B cell (primary cell): ENCODE measurements at regions not wholly inside any gene's neighbourhood (a gene's known extent, or its start where the extent isn't known, plus 50 kb on each side); places are given as distances from the start of the nearest gene placed in this dataset.

ENCODE experiments used
- ATAC-seq: fragments of 200-7000 bp; cut with Tn5 transposase; one replicate; pipeline ENCODE4 v1.10.0; 2021; ENCODE audit warnings: low read depth, mild to moderate bottlenecking, moderate number of reproducible peaks, moderate library complexity
- CTCF ChIA-PET: fragments of 350-600 bp; sonication (Branson Sonifier 250); formaldehyde crosslinking; loops from one replicate; lab custom pipeline; 2021; ENCODE audit warnings: antibody characterized with exemption, inconsistent platforms; lab: Charles Lee
- POLR2A ChIA-PET: fragments of 350-600 bp; sonication (Branson Sonifier 250); formaldehyde crosslinking; loops from one replicate; lab custom pipeline; 2021; ENCODE audit warnings: antibody characterized with exemption; lab: Charles Lee
- DNase-seq: peaks from one replicate; pipeline ENCODE4 v3.0.0; 2013
- H2AFZ ChIP-seq: 2 replicates; pipeline ENCODE4 v1.6.1; 2012; ENCODE audit warnings: mild to moderate bottlenecking, low read depth, low read length; ENCODE audit not compliant: insufficient read depth, poor library complexity, severe bottlenecking
- H3K27ac ChIP-seq, 2 donors: 1 replicate in 1 of 2; 2 replicates in 1 of 2; pipeline ENCODE4 v1.5.1; 2012 to 2013; ENCODE audit warnings: low read length in 2 of 2, mild to moderate bottlenecking in 2 of 2, moderate library complexity in 1 of 2
- H3K27me3 ChIP-seq, 4 experiments: fragments of 200-600 bp in 1 of 4; sonication (generic) in 1 of 4; replicated peaks in 1 of 4; 1 replicate in 2 of 4; 2 replicates in 2 of 4; pipeline versions ENCODE4 v1.6.1 to v1.7.0; 2013 to 2016; ENCODE audit warnings: low read length in 3 of 4, mild to moderate bottlenecking in 2 of 4, mixed read lengths in 1 of 4, moderate library complexity in 1 of 4; ENCODE audit not compliant: insufficient read depth in 4 of 4, control insufficient read depth in 3 of 4; ENCODE audit errors: control extremely low read depth in 1 of 4
- H3K36me3 ChIP-seq, 2 experiments: replicated peaks in 1 of 2; 1 replicate in 1 of 2; 2 replicates in 1 of 2; pipeline versions ENCODE4 v1.6.1 to v1.7.1; 2013; ENCODE audit warnings: low read length in 1 of 2; ENCODE audit not compliant: insufficient read depth in 2 of 2, control insufficient read depth in 1 of 2; ENCODE audit errors: control extremely low read depth in 1 of 2, extremely low read depth in 1 of 2
- H3K4me1 ChIP-seq, 2 donors: fragments of 200-600 bp in 1 of 2; sonication (generic) in 1 of 2; 1 replicate in 1 of 2; 2 replicates in 1 of 2; pipeline versions ENCODE4 v1.5.1 to v1.6.1; 2013 to 2017; ENCODE audit warnings: low read length in 2 of 2; ENCODE audit not compliant: control insufficient read depth in 2 of 2, insufficient read depth in 2 of 2
- H3K4me2 ChIP-seq: replicated peaks from 2 replicates; pipeline ENCODE3; 2012; ENCODE audit warnings: mild to moderate bottlenecking, low read depth, low read length; ENCODE audit not compliant: poor library complexity, severe bottlenecking
- H3K4me3 ChIP-seq, 5 experiments: fragments of 200-600 bp in 1 of 5; sonication (generic) in 1 of 5; 1 replicate in 3 of 5; 2 replicates in 2 of 5; pipeline versions ENCODE4 v1.5.1 to v1.7.0; 2011 to 2016; ENCODE audit warnings: low read length in 4 of 5, mild to moderate bottlenecking in 4 of 5, low read depth in 2 of 5, control low read depth in 1 of 5, moderate library complexity in 1 of 5; ENCODE audit not compliant: insufficient read depth in 1 of 5; ENCODE audit errors: control extremely low read depth in 1 of 5, extremely low read depth in 1 of 5
- H3K79me2 ChIP-seq: fragments of 200-600 bp; sonication (generic); one replicate; pipeline ENCODE4 v1.6.0; 2016; ENCODE audit warnings: low read length; ENCODE audit not compliant: control insufficient read depth, insufficient read depth
- H3K9ac ChIP-seq: fragments of 200-600 bp; sonication (generic); 2 replicates; pipeline ENCODE4 v1.6.1; 2017; ENCODE audit warnings: mild to moderate bottlenecking, low read length, moderate library complexity
- H3K9me3 ChIP-seq, 3 donors: one replicate each; pipeline versions ENCODE4 v1.6.1 to v1.7.1; 2013; ENCODE audit warnings: low read length in 2 of 3; ENCODE audit not compliant: control insufficient read depth in 2 of 3, insufficient read depth in 1 of 3; ENCODE audit errors: control extremely low read depth in 1 of 3
- H4K20me1 ChIP-seq: 2 replicates; pipeline ENCODE4 v1.6.0; 2012; ENCODE audit warnings: mild to moderate bottlenecking, low read length; ENCODE audit not compliant: insufficient read depth, control insufficient read depth, poor library complexity, severe bottlenecking
- H3K27ac Mint-ChIP-seq: one replicate; pipeline ENCODE4 v1.8.0; 2021; ENCODE audit warnings: mixed read lengths
- H3K27me3 Mint-ChIP-seq: one replicate; pipeline ENCODE4 v1.8.0; 2021; ENCODE audit warnings: mixed read lengths
- H3K4me1 Mint-ChIP-seq: one replicate; pipeline ENCODE4 v1.8.0; 2021; ENCODE audit warnings: mixed read lengths
- H3K4me3 Mint-ChIP-seq: one replicate; pipeline ENCODE4 v1.8.0; 2021; ENCODE audit warnings: mixed read lengths
- H3K9me3 Mint-ChIP-seq: one replicate; pipeline ENCODE4 v1.8.0; 2022; ENCODE audit warnings: mixed read lengths; ENCODE audit not compliant: insufficient read depth
- CTCF ChIP-seq: fragments of 200-600 bp; IDR thresholded peaks from one replicate; pipeline ENCODE4 v1.8.0; 2022; ENCODE audit warnings: antibody characterized with exemption, mild to moderate bottlenecking
- EZH2 ChIP-seq: IDR thresholded peaks from 2 replicates; pipeline ENCODE4 v1.6.1; 2012; ENCODE audit warnings: borderline replicate concordance, low read depth, mild to moderate bottlenecking, moderate library complexity, low read length; ENCODE audit not compliant: insufficient read depth, poor library complexity, severe bottlenecking
- intact Hi-C: fragments of 100-400 bp; cut with micrococcal nuclease; formaldehyde crosslinking; loops from one replicate; pipeline ENCODE4 v1.10.0; 2022

GRCh38 chr4:164337219-164337944 lies 416.5 kb upstream of the SMIM31 start:
- CTCF ChIA-PET: no interaction called here
- intact Hi-C loops: no loop called here

More at GRCh38 chr4:164337219-164337944, 416.5 kb upstream of the SMIM31 start:
- Histone ChIP-seq H2AFZ (no peak overlapping the region), H3K27ac (no peak overlapping the region), H3K9ac (no peak overlapping the region), H3K36me3 (no peaks in the 10 kb centered on the region), H3K4me1 (no peaks in the 10 kb centered on the region), H3K4me3 (no peak overlapping the region), H3K79me2 (no peaks in the 10 kb centered on the region), H3K27me3 (no peaks in the 10 kb centered on the region), H4K20me1 (no peaks in the 10 kb centered on the region), H3K9me3 (no peaks in the 10 kb centered on the region), H3K4me2 (no peak overlapping the region)
- DNase-seq: no peak
- peaks cover 6% of the 10 kb centered on the region for H3K9me3 Mint-ChIP-seq
- POLR2A ChIA-PET: no interaction called here
- TF ChIP-seq CTCF (no peak), EZH2 (no peak)
- no peak for ATAC-seq
- no peaks in the 10 kb centered on the region for H3K27me3 Mint-ChIP-seq
- H3K27ac Mint-ChIP-seq: no peak overlapping the region
- no peaks in the 10 kb centered on the region for H3K4me1 Mint-ChIP-seq
- H3K4me3 Mint-ChIP-seq: no peak overlapping the region
